ENCODE measurements at regions not wholly inside any gene's neighbourhood (a gene's known extent, or its start where the extent isn't known, plus 50 kb on each side); places are given as distances from the start of the nearest gene placed in this dataset.
"Not testable (repeated sequence)": the region's sequence is repeated elsewhere in the genome, so short reads cannot be mapped to it uniquely, and the experiment has no call there.

DNA sequence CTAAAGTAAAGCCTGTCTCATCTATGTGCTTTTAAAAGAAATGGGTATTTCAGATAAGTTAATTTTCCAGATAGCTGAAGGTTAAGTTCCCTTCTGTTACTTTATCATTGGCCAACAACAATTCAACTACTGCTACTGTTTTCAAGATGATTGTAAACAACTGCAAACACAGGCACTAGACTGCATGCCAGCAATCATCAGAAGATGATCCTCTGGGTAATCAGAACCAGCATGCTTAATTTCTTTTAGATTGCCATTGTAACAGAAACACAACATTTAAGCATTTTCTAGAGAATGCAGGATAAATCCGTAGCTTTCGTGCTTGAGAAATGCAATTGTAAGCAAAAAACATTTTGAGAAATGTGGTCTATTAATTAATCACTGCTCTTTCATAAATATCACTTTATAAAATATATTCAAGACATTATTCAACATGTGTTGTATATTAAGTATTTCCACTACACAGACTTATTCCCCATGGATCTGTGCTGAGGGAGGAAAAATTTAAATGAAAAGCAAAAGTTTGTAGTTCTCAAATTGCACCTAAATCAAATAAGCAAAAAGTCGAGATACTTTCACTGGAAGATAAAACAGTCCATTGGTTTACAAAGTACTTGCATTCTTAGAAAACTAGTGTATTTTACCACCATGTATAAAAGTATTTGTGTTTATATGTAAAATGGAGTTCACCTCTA lies 133.7 kb downstream of the ATL2 start:
- H3K9me3 Mint-ChIP-seq, result no peaks in the 10 kb centered on the region
- intact Hi-C loops (cut with micrococcal nuclease), result no loop called here
- H3K36me3 Mint-ChIP-seq, result no peaks in the 10 kb centered on the region
- no peaks in the 10 kb centered on the region for H3K4me1 Mint-ChIP-seq (ENCODE audit: low read depth)
- H3K27ac Mint-ChIP-seq, result no peak overlapping the region
- CTCF ChIA-PET, result no interaction called here
- H3K27me3 Mint-ChIP-seq, result no peaks in the 10 kb centered on the region
- POLR2A ChIA-PET, result no interaction called here
- DNase-seq, result no peak
- no peak overlapping the region for H3K4me3 Mint-ChIP-seq

GRCh38 chr2:38239452-38239851 lies 137.6 kb downstream of the ATL2 start:
- no peaks in the 10 kb centered on the region for H3K4me1 Mint-ChIP-seq (ENCODE audit: low read depth)
- no peak overlapping the region for H3K4me3 Mint-ChIP-seq
- POLR2A ChIA-PET, result no interaction called here
- no peak overlapping the region for H3K27ac Mint-ChIP-seq
- CTCF ChIA-PET, result interaction anchor here (1.4 kb wide), 1 partner anchor 9 kb away, joined by 4 read pairs; no protein-coding TSS in a partner anchor
- H3K9me3 Mint-ChIP-seq, result no peaks in the 10 kb centered on the region
- H3K36me3 Mint-ChIP-seq, result no peaks in the 10 kb centered on the region
- no peak for DNase-seq
- peaks cover 5% of the 10 kb centered on the region for H3K27me3 Mint-ChIP-seq
- intact Hi-C loops (cut with micrococcal nuclease), result no loop called here

GRCh38 chr2:38238705-38239104 lies 138.4 kb downstream of the ATL2 start:
- DNase-seq; H3K4me1 Mint-ChIP-seq (ENCODE audit: low read depth); H3K27ac Mint-ChIP-seq; H3K9me3 Mint-ChIP-seq; H3K4me3 Mint-ChIP-seq; H3K36me3 Mint-ChIP-seq; intact Hi-C loops (cut with micrococcal nuclease); POLR2A ChIA-PET: not testable (repeated sequence)
- H3K27me3 Mint-ChIP-seq, result peaks cover 12% of the 10 kb centered on the region
- CTCF ChIA-PET, result interaction anchor here (0.5 to 1.4 kb wide), 2 partner anchors 8 to 40 kb away, joined by 3 to 4 read pairs; no protein-coding TSS in a partner anchor

DNA sequence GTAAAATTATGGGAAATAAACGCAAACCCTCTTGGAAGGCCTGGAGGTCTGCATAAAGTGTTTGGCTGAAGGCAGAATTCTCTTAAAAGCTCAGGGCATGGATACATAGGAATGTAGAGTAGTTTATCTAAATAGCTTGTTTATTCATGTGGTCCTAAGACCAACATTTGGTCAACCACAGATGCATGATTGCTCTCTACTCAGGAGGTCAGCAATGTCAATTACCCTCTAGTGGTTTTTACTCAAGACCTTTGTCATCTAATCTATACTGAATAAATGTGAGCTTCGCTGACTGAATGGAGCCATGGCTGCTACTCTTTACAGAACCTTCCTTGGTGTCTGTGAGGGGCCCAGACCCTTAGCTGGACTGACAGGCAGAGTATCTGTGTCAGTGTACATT lies 139.8 kb downstream of the ATL2 start:
- DNase-seq, result no peak
- no peaks in the 10 kb centered on the region for H3K4me1 Mint-ChIP-seq (ENCODE audit: low read depth)
- ChIA-PET POLR2A (no interaction called here), CTCF (no interaction called here)
- H3K4me3 Mint-ChIP-seq, result no peak overlapping the region
- H3K27me3 Mint-ChIP-seq, result peaks cover 14% of the 10 kb centered on the region
- H3K27ac Mint-ChIP-seq, result no peak overlapping the region
- no peaks in the 10 kb centered on the region for H3K36me3 Mint-ChIP-seq
- H3K9me3 Mint-ChIP-seq, result no peaks in the 10 kb centered on the region
- intact Hi-C loops (cut with micrococcal nuclease), result no loop called here

DNA sequence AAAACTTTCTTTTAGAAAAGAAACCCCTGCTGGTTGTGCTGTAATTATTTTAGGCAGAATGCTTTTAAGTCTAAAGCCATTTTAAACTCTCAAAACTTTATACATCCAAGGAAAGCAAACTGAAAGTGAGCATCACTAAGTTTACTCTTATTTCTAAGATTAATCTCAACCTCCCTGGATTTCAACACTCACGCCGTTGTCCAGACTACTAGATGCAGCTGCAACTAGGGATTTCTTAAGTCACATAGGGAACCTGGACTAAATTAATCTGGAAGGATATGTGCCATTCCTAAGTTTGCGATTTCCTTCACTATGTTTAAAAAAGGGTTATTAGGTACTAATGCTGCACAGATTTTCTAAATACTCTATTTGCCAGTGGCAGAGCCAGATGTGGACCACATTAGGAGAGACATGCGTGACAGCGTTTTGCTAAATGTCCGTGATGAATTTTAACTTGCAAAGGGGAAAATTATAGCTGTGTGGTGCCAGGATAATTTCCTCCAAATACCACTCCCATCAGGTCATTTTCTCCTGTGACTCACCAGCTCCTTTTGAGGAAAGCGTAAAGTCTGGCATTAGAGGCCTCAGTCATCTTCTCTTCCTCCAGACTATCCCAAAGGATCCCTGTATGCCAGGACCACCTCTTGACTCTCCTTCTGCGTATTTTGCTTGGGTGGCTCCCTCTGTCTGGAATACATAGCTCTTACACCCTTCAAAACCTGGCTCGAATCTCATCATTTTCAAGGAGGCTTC lies 143.7 kb downstream of the ATL2 start:
- intact Hi-C loops (cut with micrococcal nuclease), result no loop called here

DNA sequence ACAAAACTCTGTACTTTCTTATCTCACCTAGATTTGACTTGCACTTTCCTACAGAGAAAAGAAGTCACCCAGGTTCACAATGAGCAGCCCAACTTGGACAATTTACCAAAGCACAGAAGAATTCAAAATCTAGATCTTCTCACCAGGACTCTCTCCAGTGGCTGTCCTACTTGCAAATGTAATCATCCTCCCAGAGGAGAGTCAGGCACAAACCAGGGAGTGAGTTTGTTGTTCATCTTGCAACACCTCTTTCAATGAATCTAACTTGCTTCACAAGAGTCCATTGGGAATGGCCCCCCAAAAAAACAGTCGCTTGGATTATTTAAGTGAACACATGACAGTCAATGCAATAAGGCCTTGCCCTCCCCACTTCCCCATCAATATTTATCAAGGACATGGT lies 144.6 kb downstream of the ATL2 start:
- intact Hi-C loops (cut with micrococcal nuclease), result no loop called here
- Mint-ChIP-seq H3K4me3 (no peak overlapping the region), H3K4me1 (ENCODE audit: low read depth) (no peaks in the 10 kb centered on the region), H3K9me3 (no peaks in the 10 kb centered on the region), H3K36me3 (no peaks in the 10 kb centered on the region), H3K27me3 (peaks cover 19% of the 10 kb centered on the region), H3K27ac (no peak overlapping the region)
- ChIA-PET CTCF (no interaction called here), POLR2A (no interaction called here)
- no peak for DNase-seq

More for the DNA sequence above, 143.7 kb downstream of the ATL2 start:
- H3K4me3 Mint-ChIP-seq, result no peak overlapping the region
- H3K4me1 Mint-ChIP-seq (ENCODE audit: low read depth), result no peaks in the 10 kb centered on the region
- no peak for DNase-seq
- H3K36me3 Mint-ChIP-seq, result no peaks in the 10 kb centered on the region
- H3K9me3 Mint-ChIP-seq, result no peaks in the 10 kb centered on the region
- ChIA-PET POLR2A (no interaction called here), CTCF (no interaction called here)
- H3K27me3 Mint-ChIP-seq, result peaks cover 17% of the 10 kb centered on the region
- no peak overlapping the region for H3K27ac Mint-ChIP-seq

DNA sequence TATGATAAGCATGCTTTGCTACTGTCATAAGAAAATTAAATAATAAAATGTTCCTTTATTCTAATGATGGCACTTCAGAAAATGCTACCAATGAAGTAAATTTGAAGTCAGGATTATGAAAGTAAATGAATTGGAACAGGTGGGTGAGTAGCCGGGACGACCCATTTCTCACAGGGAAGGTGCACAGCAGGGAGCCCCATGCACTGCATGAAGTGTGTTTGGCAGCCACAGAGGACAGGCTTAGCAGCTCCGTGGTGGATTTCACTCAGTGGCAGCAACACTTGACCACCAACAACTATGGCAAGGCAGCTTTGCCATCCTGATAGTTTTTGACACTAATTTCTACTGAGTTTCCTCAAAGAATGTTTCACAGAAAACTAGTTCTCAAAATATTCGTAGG lies 146.3 kb downstream of the ATL2 start:
- intact Hi-C loops (cut with micrococcal nuclease), result no loop called here
- no peak overlapping the region for H3K4me3 Mint-ChIP-seq
- POLR2A ChIA-PET, result no interaction called here
- CTCF ChIA-PET, result interaction anchor here (1.3 kb wide), 1 partner anchor 8 kb away, joined by 4 read pairs; no protein-coding TSS in a partner anchor
- no peak overlapping the region for H3K27ac Mint-ChIP-seq
- no peak for DNase-seq
- no peaks in the 10 kb centered on the region for H3K9me3 Mint-ChIP-seq
- no peaks in the 10 kb centered on the region for H3K4me1 Mint-ChIP-seq (ENCODE audit: low read depth)
- no peaks in the 10 kb centered on the region for H3K36me3 Mint-ChIP-seq
- H3K27me3 Mint-ChIP-seq, result peaks cover 21% of the 10 kb centered on the region

- H3K27ac Mint-ChIP-seq, result no peak overlapping the region
- H3K27me3 Mint-ChIP-seq, result peaks cover 22% of the 10 kb centered on the region
- no peak overlapping the region for H3K4me3 Mint-ChIP-seq
- POLR2A ChIA-PET, result no interaction called here
- no peaks in the 10 kb centered on the region for H3K9me3 Mint-ChIP-seq
- intact Hi-C loops (cut with micrococcal nuclease), result no loop called here
- CTCF ChIA-PET, result no interaction called here
- H3K4me1 Mint-ChIP-seq (ENCODE audit: low read depth), result no peaks in the 10 kb centered on the region
- no peak for DNase-seq
- no peaks in the 10 kb centered on the region for H3K36me3 Mint-ChIP-seq
These were observed 148.3 kb downstream of the ATL2 start for GRCh38 chr2:38228753-38229152.

DNA sequence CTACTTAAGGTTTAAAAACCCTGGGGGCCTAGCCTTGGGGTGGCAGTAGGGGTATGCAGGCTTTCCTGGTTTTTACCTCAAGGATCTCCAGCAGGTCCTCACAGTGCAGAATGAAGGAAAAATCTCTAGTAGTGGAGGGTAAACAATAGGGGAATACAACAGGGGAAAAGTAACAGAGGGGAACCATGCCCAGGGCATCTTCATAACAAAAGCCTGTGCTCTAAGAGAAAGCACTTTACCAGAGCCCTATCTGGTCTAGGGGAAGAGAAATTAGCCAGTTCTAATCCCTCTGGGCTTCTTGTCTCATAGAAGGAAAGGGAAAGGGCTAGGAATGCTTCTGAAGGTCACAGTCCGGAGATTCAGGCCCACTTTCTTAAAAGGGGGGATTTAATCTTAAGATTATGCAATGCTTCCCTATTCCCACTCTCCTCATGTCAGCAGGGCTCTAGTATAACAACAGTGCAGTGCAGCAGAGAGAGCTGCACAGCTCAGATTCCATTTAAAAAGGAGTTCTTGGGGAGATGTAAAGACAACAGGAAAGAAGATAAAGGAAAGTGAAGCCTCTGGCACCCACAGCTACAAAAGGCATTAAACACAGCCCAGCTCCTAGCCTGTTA lies 149.0 kb upstream of the CYP1B1 start:
- H3K27ac Mint-ChIP-seq, result no peak overlapping the region
- no peaks in the 10 kb centered on the region for H3K4me1 Mint-ChIP-seq (ENCODE audit: low read depth)
- H3K27me3 Mint-ChIP-seq, result peaks cover 21% of the 10 kb centered on the region
- intact Hi-C loops (cut with micrococcal nuclease), result no loop called here
- CTCF ChIA-PET, result no interaction called here
- no peak for DNase-seq
- H3K9me3 Mint-ChIP-seq, result peaks cover 2% of the 10 kb centered on the region
- no peak overlapping the region for H3K4me3 Mint-ChIP-seq
- peaks cover 2% of the 10 kb centered on the region for H3K36me3 Mint-ChIP-seq
- POLR2A ChIA-PET, result no interaction called here

DNA sequence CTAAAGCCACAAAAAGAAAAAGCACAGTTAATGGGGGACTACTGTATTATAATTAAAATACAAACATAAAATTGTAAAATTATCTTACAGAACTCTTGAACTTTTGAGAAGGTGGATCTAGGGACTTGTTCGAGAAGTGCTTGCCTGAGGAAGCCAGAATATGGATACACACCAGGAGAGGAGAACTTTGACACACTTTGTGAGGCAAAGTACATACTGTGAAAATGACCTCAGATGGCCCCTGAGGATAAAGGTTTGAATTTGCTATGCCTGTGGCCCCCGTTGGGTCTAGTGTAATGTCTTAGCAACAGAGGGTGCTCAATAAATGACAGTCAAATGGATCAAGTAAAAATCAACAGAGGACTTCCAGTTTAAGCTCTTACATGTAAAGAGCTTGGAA lies 148.2 kb upstream of the CYP1B1 start:
- intact Hi-C loops (cut with micrococcal nuclease), result no loop called here
- H3K4me3 Mint-ChIP-seq, result no peak overlapping the region
- no peak for DNase-seq
- no peak overlapping the region for H3K27ac Mint-ChIP-seq
- POLR2A ChIA-PET, result no interaction called here
- H3K9me3 Mint-ChIP-seq, result peaks cover 2% of the 10 kb centered on the region
- H3K27me3 Mint-ChIP-seq, result peaks cover 20% of the 10 kb centered on the region
- CTCF ChIA-PET, result no interaction called here
- H3K36me3 Mint-ChIP-seq, result peaks cover 2% of the 10 kb centered on the region
- no peaks in the 10 kb centered on the region for H3K4me1 Mint-ChIP-seq (ENCODE audit: low read depth)

DNA sequence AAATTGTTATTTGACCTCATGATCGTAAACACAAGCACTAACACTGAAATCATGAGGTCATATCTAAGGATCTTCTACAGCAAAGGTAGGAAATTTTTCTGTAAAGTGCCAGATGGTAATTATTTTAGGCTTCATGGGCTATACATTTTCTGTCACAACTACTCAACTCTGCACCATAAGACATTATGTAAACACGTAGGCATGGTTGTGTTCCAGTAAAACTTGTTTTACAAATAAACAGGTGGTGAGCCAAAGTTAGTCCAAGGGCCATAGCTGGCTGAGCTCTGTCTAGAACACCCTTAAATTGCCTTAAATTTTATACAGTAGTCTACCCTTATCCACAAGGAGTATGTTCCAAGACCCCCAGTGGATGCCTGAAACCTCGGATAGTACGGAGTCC lies 147.3 kb upstream of the CYP1B1 start:
- intact Hi-C loops (cut with micrococcal nuclease), result no loop called here
- H3K36me3 Mint-ChIP-seq, result peaks cover 2% of the 10 kb centered on the region
- H3K9me3 Mint-ChIP-seq, result peaks cover 2% of the 10 kb centered on the region
- H3K27ac Mint-ChIP-seq, result no peak overlapping the region
- DNase-seq, result no peak
- H3K4me1 Mint-ChIP-seq (ENCODE audit: low read depth), result no peaks in the 10 kb centered on the region
- CTCF ChIA-PET, result no interaction called here
- H3K27me3 Mint-ChIP-seq, result peaks cover 27% of the 10 kb centered on the region
- no peak overlapping the region for H3K4me3 Mint-ChIP-seq
- POLR2A ChIA-PET, result no interaction called here

DNA sequence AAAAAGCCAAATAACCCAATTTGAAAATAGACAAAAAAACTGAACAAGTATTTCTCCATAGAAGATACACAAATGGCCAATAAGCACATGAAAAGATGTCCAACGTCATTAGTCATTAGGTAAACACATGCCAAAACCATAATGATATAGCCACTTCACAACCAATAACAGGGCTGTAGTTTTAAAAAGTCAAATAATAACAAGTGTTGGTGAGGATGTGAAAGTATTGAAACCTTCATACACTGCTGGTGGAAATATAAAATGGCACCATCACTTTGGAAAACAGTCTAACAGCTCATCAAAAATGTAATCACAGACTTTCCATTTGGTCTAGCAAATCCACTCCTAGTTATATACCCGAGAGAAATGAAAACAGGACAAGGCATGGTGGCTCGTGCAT lies 144.2 kb upstream of the CYP1B1 start:
- no peak for DNase-seq
- H3K27ac Mint-ChIP-seq, result no peak overlapping the region
- H3K9me3 Mint-ChIP-seq, result peaks cover 2% of the 10 kb centered on the region
- intact Hi-C loops (cut with micrococcal nuclease), result no loop called here
- peaks cover 2% of the 10 kb centered on the region for H3K36me3 Mint-ChIP-seq
- H3K4me3 Mint-ChIP-seq, result no peak overlapping the region
- CTCF ChIA-PET, result no interaction called here
- POLR2A ChIA-PET, result no interaction called here
- peaks cover 26% of the 10 kb centered on the region for H3K27me3 Mint-ChIP-seq
- no peaks in the 10 kb centered on the region for H3K4me1 Mint-ChIP-seq (ENCODE audit: low read depth)

DNA sequence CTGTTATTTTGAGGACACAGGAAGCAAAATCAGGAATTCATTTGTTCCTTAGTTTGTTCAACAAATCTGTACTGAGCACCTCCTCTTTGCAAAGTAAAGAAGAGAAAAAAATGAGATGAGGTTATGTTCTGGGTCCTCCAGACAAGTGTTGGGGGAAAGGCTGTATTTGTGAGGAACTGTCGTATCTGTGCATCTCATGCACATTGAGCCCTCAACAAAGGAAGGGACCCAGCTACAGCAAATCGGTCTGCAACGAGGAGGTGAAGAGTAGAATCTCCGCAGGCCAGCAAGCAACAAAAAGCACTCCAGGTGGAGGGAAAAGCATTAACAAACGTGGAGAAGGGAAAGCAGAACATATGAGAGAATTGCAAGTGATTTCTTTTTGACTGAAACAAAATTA lies 143.0 kb upstream of the CYP1B1 start:
- DNase-seq, result no peak
- intact Hi-C loops (cut with micrococcal nuclease), result no loop called here
- Mint-ChIP-seq H3K9me3 (peaks cover 2% of the 10 kb centered on the region), H3K4me3 (no peak overlapping the region), H3K4me1 (ENCODE audit: low read depth) (peaks cover 7% of the 10 kb centered on the region), H3K36me3 (peaks cover 2% of the 10 kb centered on the region), H3K27ac (no peak overlapping the region), H3K27me3 (peaks cover 18% of the 10 kb centered on the region)
- ChIA-PET POLR2A (no interaction called here), CTCF (no interaction called here)

All from activated CD4-positive, alpha-beta memory T cell treated with anti-CD3 and anti-CD28 coated beads for 36 hours (primary cell).